Mesenchymal stem cell (in vitro differentiated cells and primary cell): ENCODE measurements at regions not wholly inside any gene's neighbourhood (a gene's known extent, or its start where the extent isn't known, plus 50 kb on each side); places are given as distances from the start of the nearest gene placed in this dataset.

Experiments used
- DNase-seq: peaks from one replicate; pipeline ENCODE4 v3.0.0-alpha.2; 2013
- H2AFZ ChIP-seq: one replicate; pipeline ENCODE4 v1.6.1; 2013; ENCODE audit warnings: low read depth, mild to moderate bottlenecking, control low read depth, inconsistent platforms, low read length, moderate library complexity
- H2AK5ac ChIP-seq: 2 replicates; pipeline ENCODE4 v1.6.1; 2013; ENCODE audit warnings: low read length, moderate library complexity, mild to moderate bottlenecking, inconsistent platforms; ENCODE audit not compliant: severe bottlenecking
- H2BK120ac ChIP-seq: one replicate; pipeline ENCODE4 v1.6.1; 2013; ENCODE audit warnings: low read depth, mild to moderate bottlenecking, inconsistent platforms, low read length, moderate library complexity
- H2BK12ac ChIP-seq, 2 experiments: one replicate each; pipeline ENCODE4 v1.6.1; 2013; ENCODE audit warnings: inconsistent platforms in 2 of 2, low read length in 2 of 2, mild to moderate bottlenecking in 2 of 2, moderate library complexity in 2 of 2, control low read depth in 1 of 2
- H2BK15ac ChIP-seq: one replicate; pipeline ENCODE4 v1.6.1; 2013; ENCODE audit warnings: mild to moderate bottlenecking, low read depth, inconsistent platforms; ENCODE audit not compliant: poor library complexity, severe bottlenecking
- H2BK5ac ChIP-seq: 2 replicates; pipeline ENCODE4 v1.6.1; 2013; ENCODE audit warnings: low read depth, mild to moderate bottlenecking, low read length, control low read depth, inconsistent platforms; ENCODE audit not compliant: poor library complexity, severe bottlenecking
- H3K14ac ChIP-seq, 2 experiments: one replicate each; pipeline ENCODE4 v1.6.1; 2013; ENCODE audit warnings: inconsistent platforms in 2 of 2, low read length in 2 of 2, control low read depth in 1 of 2, mild to moderate bottlenecking in 1 of 2, moderate library complexity in 1 of 2
- H3K18ac ChIP-seq, 2 experiments: one replicate each; pipeline ENCODE4 v1.6.1; 2013; ENCODE audit warnings: inconsistent platforms in 2 of 2, low read length in 2 of 2, control low read depth in 1 of 2, low read depth in 1 of 2, mild to moderate bottlenecking in 1 of 2
- H3K23ac ChIP-seq, 2 experiments: one replicate each; pipeline ENCODE4 v1.6.1; 2013; ENCODE audit warnings: inconsistent platforms in 2 of 2, low read length in 2 of 2, mild to moderate bottlenecking in 2 of 2, moderate library complexity in 2 of 2, control low read depth in 1 of 2
- H3K27ac ChIP-seq: 2 replicates; pipeline ENCODE4 v1.5.1; 2013; ENCODE audit warnings: mild to moderate bottlenecking, moderate library complexity, low read length, control low read depth, inconsistent platforms; ENCODE audit not compliant: poor library complexity, severe bottlenecking
- H3K27me3 ChIP-seq, 2 experiments: 2 replicates each; pipeline versions ENCODE4 v1.6.1 to v1.7.0; 2013; ENCODE audit warnings: low read length in 2 of 2, mild to moderate bottlenecking in 2 of 2, moderate library complexity in 2 of 2, control low read depth in 1 of 2, inconsistent platforms in 1 of 2; ENCODE audit not compliant: control insufficient read depth in 1 of 2, insufficient read depth in 1 of 2
- H3K36me3 ChIP-seq, 2 experiments: 2 replicates each; pipeline versions ENCODE4 v1.6.1 to v1.7.0; 2013; ENCODE audit warnings: low read length in 2 of 2, control low read depth in 1 of 2, inconsistent platforms in 1 of 2, low read depth in 1 of 2, mild to moderate bottlenecking in 1 of 2; ENCODE audit not compliant: insufficient read depth in 2 of 2, control insufficient read depth in 1 of 2
- H3K4ac ChIP-seq, 2 experiments: one replicate each; pipeline ENCODE4 v1.6.1; 2013; ENCODE audit warnings: inconsistent platforms in 2 of 2, low read length in 2 of 2, mild to moderate bottlenecking in 2 of 2, moderate library complexity in 2 of 2, control low read depth in 1 of 2, low read depth in 1 of 2
- H3K4me1 ChIP-seq: 2 replicates; pipeline ENCODE4 v1.6.1; 2013; ENCODE audit warnings: low read depth, low read length, control low read depth; ENCODE audit not compliant: control insufficient read depth, insufficient read depth
- H3K4me2 ChIP-seq: 2 replicates; pipeline ENCODE4 v1.6.1; 2013; ENCODE audit warnings: low read length, mild to moderate bottlenecking, inconsistent platforms; ENCODE audit not compliant: poor library complexity, severe bottlenecking
- H3K4me3 ChIP-seq, 2 experiments: 2 replicates each; pipeline versions ENCODE4 v1.5.1 to v1.7.0; 2013; ENCODE audit warnings: low read length in 2 of 2, mild to moderate bottlenecking in 2 of 2, control low read depth in 1 of 2, low read depth in 1 of 2; ENCODE audit not compliant: insufficient read depth in 1 of 2
- H3K79me1 ChIP-seq: replicated peaks from 2 replicates; pipeline ENCODE4 v1.6.1; 2013; ENCODE audit warnings: mild to moderate bottlenecking, control low read depth, low read length, inconsistent platforms; ENCODE audit not compliant: poor library complexity, severe bottlenecking
- H3K9ac ChIP-seq: 2 replicates; pipeline ENCODE4 v1.7.0; 2013; ENCODE audit warnings: mild to moderate bottlenecking, low read length, moderate library complexity
- H3K9me3 ChIP-seq: 2 replicates; pipeline ENCODE4 v1.7.0; 2013; ENCODE audit warnings: mild to moderate bottlenecking, low read length; ENCODE audit not compliant: control insufficient read depth
- H4K8ac ChIP-seq: one replicate; pipeline ENCODE4 v1.6.1; 2013; ENCODE audit warnings: inconsistent platforms, mild to moderate bottlenecking, low read length, moderate library complexity
- H4K91ac ChIP-seq: one replicate; pipeline ENCODE4 v1.6.1; 2013; ENCODE audit warnings: mild to moderate bottlenecking, low read length, inconsistent platforms
- WGBS: methylation state at CpG from one replicate; pipeline ENCODE4 v1.1.7; 2013; ENCODE audit warnings: mixed read lengths; 5-methylcytosine and 5-hydroxymethylcytosine counted together

GRCh38 chr6:91105532-91105931 lies 518.7 kb upstream of the MAP3K7 start:
- H3K4me1 ChIP-seq: no peaks in the 10 kb centered on the region
- no peak overlapping the region for H3K18ac ChIP-seq
- H3K9ac ChIP-seq: no peak overlapping the region
- H3K79me1 ChIP-seq: no peaks in the 10 kb centered on the region
- no peak overlapping the region for H3K4me3 ChIP-seq
- H2BK5ac ChIP-seq: no peak overlapping the region
- no peak for DNase-seq
- H3K4me2 ChIP-seq: no peak overlapping the region
- no peak overlapping the region for H3K27ac ChIP-seq
- no peak overlapping the region for H2AFZ ChIP-seq
- H3K9me3 ChIP-seq: no peaks in the 10 kb centered on the region
- H3K36me3 ChIP-seq: no peaks in the 10 kb centered on the region
- no peak overlapping the region for H3K4ac ChIP-seq
- no peak overlapping the region for H2AK5ac ChIP-seq
- no peak overlapping the region for H3K14ac ChIP-seq
- no peak overlapping the region for H3K23ac ChIP-seq
- no peak overlapping the region for H4K91ac ChIP-seq
- H2BK120ac ChIP-seq: no peak overlapping the region
- no peak overlapping the region for H2BK15ac ChIP-seq
- no peaks in the 10 kb centered on the region for H3K27me3 ChIP-seq
- H2BK12ac ChIP-seq: no peak overlapping the region
- H4K8ac ChIP-seq: no peak overlapping the region

DNA sequence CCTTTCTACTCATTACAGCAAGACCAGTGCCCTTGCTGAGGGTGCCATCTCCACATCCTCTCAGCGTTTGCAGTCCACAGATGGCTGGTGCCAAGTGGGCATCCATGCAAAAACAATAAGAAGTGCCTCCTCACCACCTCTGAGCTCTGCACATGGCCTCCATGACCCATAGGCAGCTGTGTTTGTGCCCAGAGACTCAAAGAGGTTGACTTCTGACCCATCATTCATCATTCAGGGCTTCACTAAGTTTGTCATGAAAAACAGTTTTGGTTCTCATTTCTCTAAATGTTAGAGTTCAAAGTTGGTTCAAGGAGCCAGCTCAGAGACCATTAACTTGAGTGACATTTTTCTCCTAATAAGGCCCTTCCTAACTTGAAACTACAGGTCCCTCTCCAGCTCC lies 512.6 kb upstream of the MAP3K7 start:
- no peak for DNase-seq
- Histone ChIP-seq H3K4me3 (no peak overlapping the region), H2BK12ac (no peak overlapping the region), H2BK5ac (no peak overlapping the region), H3K79me1 (no peaks in the 10 kb centered on the region), H2BK15ac (no peak overlapping the region), H3K14ac (no peak overlapping the region), H3K4me1 (peaks cover 9% of the 10 kb centered on the region), H2AK5ac (peak overlapping the region; percentile 57), H4K8ac (no peak overlapping the region), H3K18ac (no peak overlapping the region), H3K36me3 (no peaks in the 10 kb centered on the region), H3K27me3 (no peaks in the 10 kb centered on the region), H2AFZ (no peak overlapping the region), H3K4ac (no peak overlapping the region), H3K4me2 (no peak overlapping the region), H3K23ac (no peak overlapping the region), H3K27ac (no peak overlapping the region), H2BK120ac (no peak overlapping the region), H3K9me3 (no peaks in the 10 kb centered on the region), H4K91ac (no peak overlapping the region), H3K9ac (no peak overlapping the region)
- WGBS: 95% methylated on average over 1 of the region's 1 CpG

DNA sequence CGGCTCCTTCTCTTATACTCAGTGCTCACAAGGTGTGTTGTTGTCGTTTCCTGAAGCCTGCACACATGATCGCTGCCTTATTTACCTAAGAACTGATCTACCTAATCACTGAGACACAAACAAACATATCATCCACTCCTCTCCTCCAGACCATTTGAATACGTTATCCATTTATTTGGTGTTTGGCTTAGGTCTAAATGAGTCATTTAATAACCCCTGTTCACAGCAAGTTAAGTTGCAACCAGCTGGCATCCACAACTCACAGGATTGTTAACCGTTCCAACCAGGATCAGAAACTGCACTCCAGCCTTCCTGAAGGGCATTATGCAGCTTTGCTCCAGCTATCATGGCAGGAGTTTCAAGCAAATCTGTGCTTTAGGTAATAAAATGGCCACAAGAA lies 511.1 kb upstream of the MAP3K7 start:
- H3K27me3 ChIP-seq: no peaks in the 10 kb centered on the region
- peaks cover 9% of the 10 kb centered on the region for H3K4me1 ChIP-seq
- no peak overlapping the region for H4K91ac ChIP-seq
- no peak overlapping the region for H2BK5ac ChIP-seq
- no peak overlapping the region for H3K18ac ChIP-seq
- H3K79me1 ChIP-seq: no peaks in the 10 kb centered on the region
- H3K4me2 ChIP-seq: no peak overlapping the region
- H3K4ac ChIP-seq: no peak overlapping the region
- no peak overlapping the region for H3K14ac ChIP-seq
- no peak for DNase-seq
- no peak overlapping the region for H2AFZ ChIP-seq
- WGBS: 90% methylated on average over 5 of the region's 5 CpGs
- H4K8ac ChIP-seq: no peak overlapping the region
- H2BK120ac ChIP-seq: no peak overlapping the region
- H3K9ac ChIP-seq: no peak overlapping the region
- no peak overlapping the region for H3K23ac ChIP-seq
- no peaks in the 10 kb centered on the region for H3K36me3 ChIP-seq
- no peak overlapping the region for H2BK12ac ChIP-seq
- H3K27ac ChIP-seq: peak overlapping the region; percentile 50
- H3K4me3 ChIP-seq: no peak overlapping the region
- no peaks in the 10 kb centered on the region for H3K9me3 ChIP-seq
- H2AK5ac ChIP-seq: no peak overlapping the region
- no peak overlapping the region for H2BK15ac ChIP-seq

GRCh38 chr6:91097364-91097763 lies 510.5 kb upstream of the MAP3K7 start:
- Histone ChIP-seq H2AFZ (no peak overlapping the region), H3K18ac (no peak overlapping the region), H3K23ac (no peak overlapping the region), H3K79me1 (no peaks in the 10 kb centered on the region), H3K9me3 (no peaks in the 10 kb centered on the region), H3K4me3 (no peak overlapping the region), H3K4me1 (peaks cover 9% of the 10 kb centered on the region), H2BK120ac (no peak overlapping the region), H4K91ac (no peak overlapping the region), H2BK5ac (no peak overlapping the region), H3K4ac (no peak overlapping the region), H3K27me3 (no peaks in the 10 kb centered on the region), H3K9ac (no peak overlapping the region), H2BK15ac (no peak overlapping the region), H3K27ac (peak overlapping the region; percentile 50), H3K14ac (no peak overlapping the region), H2BK12ac (no peak overlapping the region), H3K36me3 (no peaks in the 10 kb centered on the region), H2AK5ac (no peak overlapping the region), H4K8ac (no peak overlapping the region), H3K4me2 (no peak overlapping the region)
- 79% methylated on average over 5 of the region's 5 CpGs for WGBS
- DNase-seq: no peak
